ENCODE measurements at regions not wholly inside any gene's neighbourhood (a gene's known extent, or its start where the extent isn't known, plus 50 kb on each side); places are given as distances from the start of the nearest gene placed in this dataset.

GRCh38 chr14:101367421-101368261 is 193.7 kb upstream of the DIO3 start:
- no peak for DNase-seq
- ChIA-PET CTCF (no interaction called here), POLR2A (no interaction called here)
- no peaks in the 10 kb centered on the region for H3K9me3 Mint-ChIP-seq
- no peaks in the 10 kb centered on the region for H3K4me1 Mint-ChIP-seq (ENCODE audit: low read depth)
- TF ChIP-seq CTCF (IDR thresholded peaks at IDR 0.05): no peak
- H3K27ac Mint-ChIP-seq: no peak overlapping the region
- H3K4me3 Mint-ChIP-seq: no peak overlapping the region
- ATAC-seq: no peak
- intact Hi-C loops (cut with micrococcal nuclease): no loop called here
- H3K36me3 Mint-ChIP-seq (ENCODE audit: low read depth): no peaks in the 10 kb centered on the region
- H3K27me3 Mint-ChIP-seq: peaks cover 6% of the 10 kb centered on the region

- ATAC-seq: no peak
- no peak overlapping the region for H3K27ac Mint-ChIP-seq
- H3K9me3 Mint-ChIP-seq: no peaks in the 10 kb centered on the region
- H3K4me3 Mint-ChIP-seq: no peak overlapping the region
- no peaks in the 10 kb centered on the region for H3K36me3 Mint-ChIP-seq (ENCODE audit: low read depth)
- CTCF ChIA-PET: no interaction called here
- TF ChIP-seq CTCF (IDR thresholded peaks at IDR 0.05): no peak
- H3K27me3 Mint-ChIP-seq: peaks cover 6% of the 10 kb centered on the region
- H3K4me1 Mint-ChIP-seq (ENCODE audit: low read depth): no peaks in the 10 kb centered on the region
- POLR2A ChIA-PET: no interaction called here
- no peak for DNase-seq
- intact Hi-C loops (cut with micrococcal nuclease): no loop called here
These were observed 192.7 kb upstream of the DIO3 start for GRCh38 chr14:101368629-101369028.

- ChIA-PET CTCF (no interaction called here), POLR2A (no interaction called here)
- ATAC-seq (no peak), DNase-seq (no peak)
- Mint-ChIP-seq H3K4me1 (ENCODE audit: low read depth) (no peaks in the 10 kb centered on the region), H3K36me3 (ENCODE audit: low read depth) (no peaks in the 10 kb centered on the region), H3K4me3 (no peak overlapping the region), H3K9me3 (no peaks in the 10 kb centered on the region), H3K27ac (no peak overlapping the region), H3K27me3 (peaks cover 3% of the 10 kb centered on the region)
- TF ChIP-seq CTCF (IDR thresholded peaks at IDR 0.05): no peak
- intact Hi-C loops (cut with micrococcal nuclease): no loop called here
These were observed 191.9 kb upstream of the DIO3 start for GRCh38 chr14:101369194-101369915.

- no peak for TF ChIP-seq CTCF (IDR thresholded peaks at IDR 0.05)
- POLR2A ChIA-PET: no interaction called here
- H3K4me3 Mint-ChIP-seq: no peak overlapping the region
- H3K27ac Mint-ChIP-seq: no peak overlapping the region
- ATAC-seq (no peak), DNase-seq (no peak)
- no peaks in the 10 kb centered on the region for H3K9me3 Mint-ChIP-seq
- H3K36me3 Mint-ChIP-seq (ENCODE audit: low read depth): no peaks in the 10 kb centered on the region
- H3K27me3 Mint-ChIP-seq: peaks cover 3% of the 10 kb centered on the region
- intact Hi-C loops (cut with micrococcal nuclease): no loop called here
- no peaks in the 10 kb centered on the region for H3K4me1 Mint-ChIP-seq (ENCODE audit: low read depth)
- CTCF ChIA-PET: no interaction called here
These were observed 191.2 kb upstream of the DIO3 start for GRCh38 chr14:101369916-101370592.
